Prostate gland (tissue), 2 donors: ENCODE measurements at regions not wholly inside any gene's neighbourhood (a gene's known extent, or its start where the extent isn't known, plus 50 kb on each side); places are given as distances from the start of the nearest gene placed in this dataset.

Experiments
- CTCF ChIP-seq, 4 experiments: fragments of 200-600 bp in 2 of 4; fragments of 450-650 bp in 2 of 4; sonication (generic) in 2 of 4; IDR thresholded peaks; 1 replicate in 3 of 4; 2 replicates in 1 of 4; pipeline ENCODE4 v1.5.1; 2016 to 2019; ENCODE audit warnings: antibody characterized with exemption in 4 of 4, mild to moderate bottlenecking in 2 of 4, moderate library complexity in 2 of 4
- POLR2A ChIP-seq: fragments of 450-650 bp; IDR thresholded peaks from one replicate; pipeline ENCODE4 v1.6.1; 2016; ENCODE audit warnings: antibody characterized with exemption, mild to moderate bottlenecking
- POLR2AphosphoS5 ChIP-seq: sonication (generic); formaldehyde crosslinking; IDR thresholded peaks from one replicate; pipeline ENCODE4 v1.6.1; 2017; ENCODE audit warnings: antibody characterized with exemption

GRCh38 chr1:199591468-199591867 is 436.0 kb upstream of the NR5A2 start:
- no peak for TF ChIP-seq CTCF (IDR thresholded peaks at IDR 0.05)
- no peak for TF ChIP-seq POLR2A
- no peak for TF ChIP-seq POLR2AphosphoS5
